ENCODE measurements at regions not wholly inside any gene's neighbourhood (a gene's known extent, or its start where the extent isn't known, plus 50 kb on each side); places are given as distances from the start of the nearest gene placed in this dataset.
"Not testable (repeated sequence)": the region's sequence is repeated elsewhere in the genome, so short reads cannot be mapped to it uniquely, and the experiment has no call there.

GRCh38 chr15:22519213-22519612, 60.5 kb downstream of the GOLGA6L22 start:
- not testable (repeated sequence) for DNase-seq (ENCODE audit: low read depth)

GRCh38 chr15:22526537-22526936, 67.8 kb downstream of the GOLGA6L22 start:
- DNase-seq (ENCODE audit: low read depth), result not testable (repeated sequence)

More at GRCh38 chr15:22519213-22519612, 60.5 kb downstream of the GOLGA6L22 start:
- H3K4me3 ChIP-seq (ENCODE audit: control insufficient read depth, low read depth, low read length), result not testable (repeated sequence)

GRCh38 chr15:22527016-22527415, 68.3 kb downstream of the GOLGA6L22 start:
- DNase-seq (ENCODE audit: low read depth); H3K4me3 ChIP-seq (ENCODE audit: control insufficient read depth, low read depth, low read length): not testable (repeated sequence)

More at GRCh38 chr15:22526537-22526936, 67.8 kb downstream of the GOLGA6L22 start:
- not testable (repeated sequence) for H3K4me3 ChIP-seq (ENCODE audit: control insufficient read depth, low read depth, low read length)

- not testable (repeated sequence) for DNase-seq (ENCODE audit: low read depth); H3K4me3 ChIP-seq (ENCODE audit: control insufficient read depth, low read depth, low read length)
Observed at GRCh38 chr15:22529200-22529599, 70.5 kb downstream of the GOLGA6L22 start.

GRCh38 chr15:22559701-22560100, 101.0 kb downstream of the GOLGA6L22 start:
- DNase-seq (ENCODE audit: low read depth), result not testable (repeated sequence)

GRCh38 chr15:22561716-22562115, 103.0 kb downstream of the GOLGA6L22 start:
- not testable (repeated sequence) for DNase-seq (ENCODE audit: low read depth); H3K4me3 ChIP-seq (ENCODE audit: control insufficient read depth, low read depth, low read length)

More at GRCh38 chr15:22559701-22560100, 101.0 kb downstream of the GOLGA6L22 start:
- not testable (repeated sequence) for H3K4me3 ChIP-seq (ENCODE audit: control insufficient read depth, low read depth, low read length)

GRCh38 chr15:22566510-22566909, 107.8 kb downstream of the GOLGA6L22 start:
- not testable (repeated sequence) for DNase-seq (ENCODE audit: low read depth)

GRCh38 chr15:22569486-22569885, 110.8 kb downstream of the GOLGA6L22 start:
- H3K4me3 ChIP-seq (ENCODE audit: control insufficient read depth, low read depth, low read length); DNase-seq (ENCODE audit: low read depth): not testable (repeated sequence)

More at GRCh38 chr15:22566510-22566909, 107.8 kb downstream of the GOLGA6L22 start:
- H3K4me3 ChIP-seq (ENCODE audit: control insufficient read depth, low read depth, low read length), result not testable (repeated sequence)

- not testable (repeated sequence) for DNase-seq (ENCODE audit: low read depth); H3K4me3 ChIP-seq (ENCODE audit: control insufficient read depth, low read depth, low read length)
Observed at GRCh38 chr15:22572152-22572735, 113.5 kb downstream of the GOLGA6L22 start.

- H3K4me3 ChIP-seq (ENCODE audit: control insufficient read depth, low read depth, low read length); DNase-seq (ENCODE audit: low read depth): not testable (repeated sequence)
Observed at GRCh38 chr15:22572792-22573191, 114.1 kb downstream of the GOLGA6L22 start.

- not testable (repeated sequence) for DNase-seq (ENCODE audit: low read depth)
Observed at GRCh38 chr15:22577828-22578227, 119.1 kb downstream of the GOLGA6L22 start.

GRCh38 chr15:22579213-22579612, 120.5 kb downstream of the GOLGA6L22 start:
- DNase-seq (ENCODE audit: low read depth); H3K4me3 ChIP-seq (ENCODE audit: control insufficient read depth, low read depth, low read length): not testable (repeated sequence)

More at GRCh38 chr15:22577828-22578227, 119.1 kb downstream of the GOLGA6L22 start:
- H3K4me3 ChIP-seq (ENCODE audit: control insufficient read depth, low read depth, low read length), result not testable (repeated sequence)

GRCh38 chr15:22587391-22587790, 128.7 kb downstream of the GOLGA6L22 start:
- DNase-seq (ENCODE audit: low read depth); H3K4me3 ChIP-seq (ENCODE audit: control insufficient read depth, low read depth, low read length): not testable (repeated sequence)

GRCh38 chr15:22598552-22598951, 139.8 kb downstream of the GOLGA6L22 start:
- not testable (repeated sequence) for H3K4me3 ChIP-seq (ENCODE audit: control insufficient read depth, low read depth, low read length); DNase-seq (ENCODE audit: low read depth)

- not testable (repeated sequence) for DNase-seq (ENCODE audit: low read depth); H3K4me3 ChIP-seq (ENCODE audit: control insufficient read depth, low read depth, low read length)
Observed at GRCh38 chr15:22599526-22600320, 141.0 kb downstream of the GOLGA6L22 start.

GRCh38 chr15:22616976-22617375, 158.3 kb downstream of the GOLGA6L22 start:
- not testable (repeated sequence) for DNase-seq (ENCODE audit: low read depth); H3K4me3 ChIP-seq (ENCODE audit: control insufficient read depth, low read depth, low read length)

- not testable (repeated sequence) for DNase-seq (ENCODE audit: low read depth); H3K4me3 ChIP-seq (ENCODE audit: control insufficient read depth, low read depth, low read length)
Observed at GRCh38 chr15:22631789-22632188, 154.7 kb upstream of the NIPA1 start.

- not testable (repeated sequence) for H3K4me3 ChIP-seq (ENCODE audit: control insufficient read depth, low read depth, low read length); DNase-seq (ENCODE audit: low read depth)
Observed at GRCh38 chr15:22639983-22640382, 146.5 kb upstream of the NIPA1 start.

- not testable (repeated sequence) for H3K4me3 ChIP-seq (ENCODE audit: control insufficient read depth, low read depth, low read length); DNase-seq (ENCODE audit: low read depth)
Observed at GRCh38 chr15:22649458-22649857, 137.0 kb upstream of the NIPA1 start.

Measured in fibroblast of mammary gland (primary cell).